Esophagus squamous epithelium (tissue), 4 donors: ENCODE measurements at regions not wholly inside any gene's neighbourhood (a gene's known extent, or its start where the extent isn't known, plus 50 kb on each side); places are given as distances from the start of the nearest gene placed in this dataset.

Experiments used
- POLR2A ChIP-seq, 4 donors: fragments of 450-650 bp; IDR thresholded peaks; one replicate each; pipeline ENCODE4 v1.6.1; 2017; ENCODE audit warnings: antibody characterized with exemption in 4 of 4, mild to moderate bottlenecking in 4 of 4, moderate library complexity in 3 of 4
- TF ChIP-seq, protein P1 (sequence below), 6 experiments: fragments of 450-650 bp in 4 of 6; fragments of 200-600 bp in 2 of 6; sonication (generic) in 2 of 6; IDR thresholded peaks; one replicate each; pipeline ENCODE4 v1.5.1; 2016 to 2019; ENCODE audit warnings: antibody characterized with exemption in 6 of 6, mild to moderate bottlenecking in 4 of 6, moderate library complexity in 4 of 6

GRCh38 chr21:19850157-19850556 lies 1148.1 kb upstream of the NCAM2 start:
- no peak for TF ChIP-seq POLR2A (IDR thresholded peaks at IDR 0.05)
- TF ChIP-seq, protein P1, sequence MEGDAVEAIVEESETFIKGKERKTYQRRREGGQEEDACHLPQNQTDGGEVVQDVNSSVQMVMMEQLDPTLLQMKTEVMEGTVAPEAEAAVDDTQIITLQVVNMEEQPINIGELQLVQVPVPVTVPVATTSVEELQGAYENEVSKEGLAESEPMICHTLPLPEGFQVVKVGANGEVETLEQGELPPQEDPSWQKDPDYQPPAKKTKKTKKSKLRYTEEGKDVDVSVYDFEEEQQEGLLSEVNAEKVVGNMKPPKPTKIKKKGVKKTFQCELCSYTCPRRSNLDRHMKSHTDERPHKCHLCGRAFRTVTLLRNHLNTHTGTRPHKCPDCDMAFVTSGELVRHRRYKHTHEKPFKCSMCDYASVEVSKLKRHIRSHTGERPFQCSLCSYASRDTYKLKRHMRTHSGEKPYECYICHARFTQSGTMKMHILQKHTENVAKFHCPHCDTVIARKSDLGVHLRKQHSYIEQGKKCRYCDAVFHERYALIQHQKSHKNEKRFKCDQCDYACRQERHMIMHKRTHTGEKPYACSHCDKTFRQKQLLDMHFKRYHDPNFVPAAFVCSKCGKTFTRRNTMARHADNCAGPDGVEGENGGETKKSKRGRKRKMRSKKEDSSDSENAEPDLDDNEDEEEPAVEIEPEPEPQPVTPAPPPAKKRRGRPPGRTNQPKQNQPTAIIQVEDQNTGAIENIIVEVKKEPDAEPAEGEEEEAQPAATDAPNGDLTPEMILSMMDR (IDR thresholded peaks at IDR 0.05): no peak
